GM19372 (cell line): ENCODE measurements at regions not wholly inside any gene's neighbourhood (a gene's known extent, or its start where the extent isn't known, plus 50 kb on each side); places are given as distances from the start of the nearest gene placed in this dataset.

Source experiments
- ATAC-seq: cut with Tn5 transposase; IDR thresholded peaks from one replicate; pipeline ENCODE4 v1.9.1; 2021; ENCODE audit warnings: mild to moderate bottlenecking, low read depth, moderate library complexity; ENCODE audit not compliant: unreplicated experiment

DNA sequence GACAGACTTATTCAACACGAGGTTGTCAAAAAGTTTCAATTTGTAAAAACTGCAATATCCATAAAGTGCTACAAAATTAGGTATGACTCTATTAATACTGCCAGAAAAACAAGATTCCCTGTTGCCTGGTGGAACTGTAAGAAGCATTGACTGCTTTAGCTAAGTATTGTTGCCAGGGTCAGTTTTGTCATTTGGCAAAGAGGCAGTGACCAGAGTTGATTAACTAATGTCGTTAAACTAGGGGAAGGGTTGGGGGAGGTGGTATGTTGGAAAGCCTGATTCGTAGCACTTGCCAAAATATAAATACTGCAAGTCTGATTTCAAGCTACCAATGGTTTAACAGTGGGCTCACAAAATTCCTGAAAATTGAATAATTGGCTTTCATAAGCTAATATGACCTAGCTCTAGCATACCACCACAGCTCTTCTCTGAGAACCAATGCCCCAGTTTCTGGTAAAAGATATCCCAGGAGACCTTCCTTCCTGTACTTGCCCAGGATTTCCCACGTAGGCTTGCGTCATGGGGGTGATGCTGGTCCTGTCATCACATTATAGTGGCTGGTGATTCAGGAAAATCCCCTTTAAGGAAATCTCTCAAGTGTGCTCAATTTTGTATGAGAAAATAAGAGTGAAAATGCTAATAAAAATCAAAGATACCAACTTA, 266.4 kb upstream of the TBC1D5 start:
- ATAC-seq, result no peak

DNA sequence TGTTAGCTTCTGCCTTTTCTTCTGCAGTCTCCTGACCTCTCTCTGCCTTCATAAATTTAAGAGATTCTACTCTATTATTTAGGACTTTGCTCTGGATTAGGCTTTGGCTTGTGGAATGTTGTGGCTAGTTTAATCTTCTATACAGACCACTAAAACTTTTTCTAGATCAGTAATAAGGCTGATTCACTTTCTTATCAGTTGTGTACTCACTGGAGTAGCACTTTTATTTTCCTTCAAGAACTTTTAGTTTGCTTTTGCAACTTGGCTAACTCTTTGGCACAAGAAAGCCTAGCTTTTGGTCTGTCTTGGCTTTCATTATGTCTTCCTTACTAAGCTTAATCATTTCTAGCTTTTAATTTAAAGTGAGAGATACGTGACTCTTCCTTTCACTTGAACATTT, 265.5 kb upstream of the TBC1D5 start:
- ATAC-seq, result no peak

DNA sequence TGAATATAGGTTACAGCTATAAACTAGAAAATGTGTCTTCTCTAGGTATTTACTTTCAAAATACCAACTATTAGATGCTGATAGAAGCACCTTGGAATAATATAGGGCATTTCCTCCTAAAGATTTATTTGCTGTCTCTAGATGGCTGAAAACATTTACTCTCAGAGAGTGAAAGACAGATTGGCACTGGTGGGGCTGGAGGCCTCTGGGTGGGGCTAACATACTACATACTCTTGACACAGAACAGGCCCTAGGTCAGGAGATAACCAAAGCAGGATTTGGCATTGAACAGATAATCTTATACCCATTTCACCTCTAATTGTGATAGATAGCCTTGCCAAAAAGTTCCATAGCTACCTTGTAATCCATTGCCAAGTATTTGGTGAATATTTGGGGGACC, 253.3 kb upstream of the TBC1D5 start:
- no peak for ATAC-seq

DNA sequence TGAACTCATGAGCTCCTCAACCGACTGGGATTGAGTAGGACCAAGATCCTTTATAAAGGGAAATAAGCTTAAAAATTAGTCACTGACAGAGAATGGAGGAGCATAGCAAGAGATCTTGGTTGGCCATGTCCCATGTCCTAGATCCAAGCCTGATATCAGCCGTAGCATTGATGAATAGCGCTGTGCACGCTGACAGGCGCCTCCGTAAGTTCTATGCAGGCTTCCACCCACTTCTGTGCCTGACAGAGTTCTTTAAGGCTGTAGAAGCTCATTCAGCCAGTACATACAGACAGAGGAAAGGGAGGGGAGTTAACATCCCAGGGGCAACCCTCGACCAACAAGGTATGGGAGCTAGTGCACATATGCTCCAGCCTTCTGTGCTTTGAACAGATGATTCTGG, 251.7 kb upstream of the TBC1D5 start:
- ATAC-seq, result no peak

DNA sequence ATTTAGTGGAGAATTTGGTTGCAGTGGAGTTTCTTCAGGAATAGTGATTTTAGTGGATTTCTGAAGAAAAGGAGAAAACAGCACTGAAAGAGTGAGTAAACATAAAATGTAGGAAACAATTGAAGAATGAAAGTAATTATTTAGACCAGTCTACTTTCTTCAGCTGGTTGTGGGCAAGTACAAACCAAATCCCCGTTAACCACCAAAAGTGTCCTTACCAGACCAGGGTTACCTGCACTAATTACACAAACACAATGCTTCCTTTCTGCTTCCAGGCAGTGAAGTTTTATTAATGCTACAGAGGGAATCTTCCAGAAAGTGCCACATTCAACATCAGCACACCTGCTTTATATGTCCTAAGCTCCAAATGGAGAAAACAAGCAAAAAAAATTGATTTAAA, 248.0 kb upstream of the TBC1D5 start:
- ATAC-seq, result no peak

DNA sequence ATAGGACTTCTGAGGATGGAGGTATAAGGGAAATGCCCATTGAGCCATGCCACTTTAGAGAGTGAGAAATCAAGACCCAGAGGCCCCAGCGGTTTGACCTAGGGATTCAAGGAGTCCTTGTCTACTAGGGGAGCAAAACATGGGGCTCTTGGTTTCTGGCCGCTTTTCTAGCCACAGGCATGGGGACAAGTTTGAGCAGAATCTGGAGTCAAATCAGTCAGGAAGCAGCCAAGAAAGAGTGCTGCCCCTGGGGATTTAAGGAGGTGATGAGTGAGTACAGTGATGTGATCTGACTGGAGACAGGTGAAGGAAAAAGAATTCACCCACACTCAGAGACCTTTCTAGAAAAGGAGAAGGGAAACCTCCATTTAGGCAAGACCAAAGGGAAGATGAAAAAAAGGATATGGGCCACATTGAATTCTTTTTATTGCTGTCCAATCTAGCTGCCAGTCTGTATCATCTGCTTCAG, 244.0 kb upstream of the TBC1D5 start:
- ATAC-seq, result no peak

DNA sequence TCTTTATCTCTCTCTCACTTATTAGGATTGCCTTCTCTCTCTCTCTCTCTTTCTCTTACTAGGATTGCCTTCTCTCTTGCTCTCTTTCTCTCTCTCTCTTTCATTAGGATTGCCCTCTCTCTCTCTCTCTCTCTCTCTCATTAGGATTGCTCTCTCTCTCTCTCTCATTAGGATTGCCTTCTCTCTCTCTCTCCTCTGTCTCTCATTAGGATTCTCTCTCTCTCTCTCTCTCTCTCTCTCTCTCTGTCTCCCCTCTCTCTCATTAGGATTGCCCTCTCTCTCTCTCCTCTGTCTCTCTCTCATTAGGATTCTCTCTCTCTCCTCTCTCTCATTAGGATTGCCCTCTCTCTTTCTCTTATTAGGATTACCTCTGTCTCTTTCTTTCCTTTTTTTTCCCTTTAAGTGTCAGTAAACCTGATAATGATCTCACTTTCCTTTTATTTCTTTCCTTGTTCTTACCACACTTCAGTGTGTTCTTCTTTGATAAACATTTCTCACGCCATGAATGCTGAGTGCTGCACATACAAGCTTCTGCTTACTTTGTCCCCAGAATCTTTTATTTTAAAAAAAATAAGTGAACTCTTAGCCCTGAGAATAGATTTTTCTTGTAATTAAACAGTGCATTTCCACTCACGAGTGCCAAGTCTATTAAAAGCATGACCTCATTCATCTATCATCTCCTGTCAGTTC, 243.4 kb upstream of the TBC1D5 start:
- ATAC-seq, result no peak

DNA sequence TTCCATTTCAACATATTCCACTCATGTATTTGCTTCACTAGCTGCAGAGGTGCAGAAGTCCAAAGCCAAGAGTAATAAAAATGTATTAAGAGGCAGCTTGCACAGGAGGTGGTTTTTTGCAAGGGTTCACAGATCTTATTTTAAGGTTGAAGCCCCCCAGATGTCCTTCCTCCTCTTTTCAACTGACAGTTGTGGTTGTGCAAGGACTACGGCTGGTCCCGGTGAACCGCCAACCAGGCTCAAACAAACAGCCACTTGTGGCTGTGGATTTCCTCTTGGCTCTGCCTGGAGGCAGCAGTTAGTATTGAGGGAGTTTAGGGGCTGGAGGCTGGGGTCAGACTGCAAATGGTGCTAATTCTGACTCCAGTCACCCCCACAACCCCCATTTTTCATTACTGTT, 240.7 kb upstream of the TBC1D5 start:
- ATAC-seq, result no peak

DNA sequence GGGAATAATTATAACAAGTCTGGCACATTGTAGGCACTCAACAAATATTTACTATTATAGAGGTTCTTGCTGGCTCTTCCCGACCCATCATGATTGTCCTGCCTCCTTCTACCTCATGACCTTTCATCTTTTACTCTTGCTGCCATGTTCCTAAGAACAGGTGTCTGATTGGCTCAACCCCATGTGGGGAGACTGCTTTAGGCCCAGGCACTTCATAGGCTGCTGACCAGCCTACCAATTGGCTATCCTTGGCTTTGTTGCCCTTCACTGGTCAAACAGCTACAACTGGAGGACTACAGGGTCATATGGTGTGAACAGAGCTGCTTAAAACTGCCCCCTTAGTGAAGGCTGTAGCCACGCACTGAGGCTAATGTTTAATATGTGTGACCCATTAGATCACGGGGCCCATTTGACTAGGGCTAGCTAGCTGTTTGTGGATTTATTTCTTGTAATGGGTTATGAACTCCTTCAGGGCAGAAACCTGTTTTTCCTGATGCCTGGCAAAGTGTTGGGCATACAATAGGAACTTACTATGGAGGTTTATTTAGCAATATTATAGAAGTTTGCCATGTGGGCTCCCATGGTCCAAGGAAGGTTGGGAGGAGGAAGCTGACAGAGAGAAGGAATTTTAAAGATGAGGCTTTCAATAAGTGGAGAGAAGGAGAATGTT, 239.9 kb upstream of the TBC1D5 start:
- ATAC-seq, result no peak

DNA sequence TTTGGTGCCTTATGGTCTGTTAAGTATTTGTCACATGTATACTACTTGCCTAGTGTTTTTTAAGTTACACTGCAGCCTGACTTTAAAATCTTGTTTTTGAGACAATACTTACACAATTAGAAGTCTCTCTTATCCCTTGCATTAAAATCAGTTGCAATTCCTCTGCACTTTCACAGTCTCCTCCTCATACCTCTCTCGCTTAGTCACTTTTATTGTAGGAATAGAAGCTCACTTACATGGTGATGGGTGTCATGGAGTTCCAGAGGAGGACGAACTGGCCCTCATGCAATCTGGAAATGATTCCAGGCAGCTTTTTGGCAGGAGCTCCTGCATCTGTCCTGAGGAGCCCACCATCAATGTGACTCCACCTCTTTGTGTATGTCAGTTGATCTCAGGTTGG, 238.4 kb upstream of the TBC1D5 start:
- ATAC-seq, result no peak

DNA sequence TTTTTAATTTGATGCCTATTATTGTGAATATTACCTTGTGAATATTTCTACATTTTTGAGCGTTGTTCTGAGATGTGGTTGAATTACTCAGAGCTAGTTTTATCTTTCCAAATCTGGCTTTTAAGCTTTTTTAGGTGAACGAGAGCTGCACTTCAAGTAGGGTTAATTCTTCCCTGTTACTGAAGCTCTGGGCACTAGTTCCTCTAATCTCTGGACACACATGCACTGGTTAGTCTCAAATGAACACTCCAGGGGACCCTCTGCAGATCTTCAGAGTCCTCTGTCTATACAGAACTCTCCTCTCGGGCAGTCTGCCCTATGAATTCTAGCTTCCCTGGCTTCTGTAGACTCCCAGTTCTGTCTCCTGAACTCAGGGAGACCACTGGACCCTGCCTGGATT, 237.5 kb upstream of the TBC1D5 start:
- no peak for ATAC-seq

DNA sequence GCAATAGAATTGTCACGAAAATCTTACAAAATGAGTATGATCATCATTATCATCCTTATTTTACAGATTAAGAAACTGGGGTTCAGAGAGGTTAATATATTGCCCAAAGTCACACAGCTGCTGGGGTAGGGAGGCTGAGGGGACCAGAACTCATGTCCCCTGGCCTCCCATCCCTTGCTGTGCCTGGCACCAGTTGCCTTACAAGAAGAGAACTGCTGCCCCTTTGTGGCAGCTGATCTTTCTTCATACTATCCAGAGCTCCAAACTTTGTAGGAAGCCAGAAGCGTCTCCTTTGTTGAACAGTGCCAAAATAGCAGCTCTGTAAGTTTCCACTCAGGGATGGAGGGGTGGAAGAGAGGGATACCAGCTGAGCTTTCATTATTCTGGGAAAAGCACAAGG, 236.8 kb upstream of the TBC1D5 start:
- no peak for ATAC-seq

DNA sequence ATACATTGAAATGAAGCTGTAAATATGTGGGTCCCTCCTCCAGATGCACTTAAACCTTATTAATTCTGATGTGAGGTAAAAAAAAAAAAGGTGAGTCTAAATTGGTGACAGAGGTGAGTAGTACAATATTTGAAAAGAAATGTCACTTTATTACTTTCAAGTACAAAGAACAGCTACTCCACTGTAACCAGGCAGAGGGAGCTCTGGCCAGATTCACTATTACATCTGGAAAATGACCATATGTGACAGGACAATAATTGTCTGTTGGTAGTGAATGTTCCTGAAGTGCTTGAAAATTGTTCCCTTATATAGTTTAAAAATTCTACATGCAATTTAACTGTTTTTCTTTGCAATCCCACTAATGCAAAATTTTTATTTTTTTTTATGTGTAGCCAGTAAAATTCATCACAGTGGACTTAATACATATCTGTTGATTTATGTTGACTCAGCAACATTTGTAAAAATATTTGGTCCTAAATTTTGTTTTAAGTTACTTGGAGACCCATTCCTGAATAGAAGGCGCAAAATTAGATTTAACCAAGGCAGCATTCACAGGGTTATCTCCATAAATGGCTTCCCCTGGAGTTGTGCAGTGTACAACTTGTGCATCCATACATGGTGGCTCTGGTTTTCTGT, 231.9 kb upstream of the TBC1D5 start:
- ATAC-seq, result no peak

DNA sequence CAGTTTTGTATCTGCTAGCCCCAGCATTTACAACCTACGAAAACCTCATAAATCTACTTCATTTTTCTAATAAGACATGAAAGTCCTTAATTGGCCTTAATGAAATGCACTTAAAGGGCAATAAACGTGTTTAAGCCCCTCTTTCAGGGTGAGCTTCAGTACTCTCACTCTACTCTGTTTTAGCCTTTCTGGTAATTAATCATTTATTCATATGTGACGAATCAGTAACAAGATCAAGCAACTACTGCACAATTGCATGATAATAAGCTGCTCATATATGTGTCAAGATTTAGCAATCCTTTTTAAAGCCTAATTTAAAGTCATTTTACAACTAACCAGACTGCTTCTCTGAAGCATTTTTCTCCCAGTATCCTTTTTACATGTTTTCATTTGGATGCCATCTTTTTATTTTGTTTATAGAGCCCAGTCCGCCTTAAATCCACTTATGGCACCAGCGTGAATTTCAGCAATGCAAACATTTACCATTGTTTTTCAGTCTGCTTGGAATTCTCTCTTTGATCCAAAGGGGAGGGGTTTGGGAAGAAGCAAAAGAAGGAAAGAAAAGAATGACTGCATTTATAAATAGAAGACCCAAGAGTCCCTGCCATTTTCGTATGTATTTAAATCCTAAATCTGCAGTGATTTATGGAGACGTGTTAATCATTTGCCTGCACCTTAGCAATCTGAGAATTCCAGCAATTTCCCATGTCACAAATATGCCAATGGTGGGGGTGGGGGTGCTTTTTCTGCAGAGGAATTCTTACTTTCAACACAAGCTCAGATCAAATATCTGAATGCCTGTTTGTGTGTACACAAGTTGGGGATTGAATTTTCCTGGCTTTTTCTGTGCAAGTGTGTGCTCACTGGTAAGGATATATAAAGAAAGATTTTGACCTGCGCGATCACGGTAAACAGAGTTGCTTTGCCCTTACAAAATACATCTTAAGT, 230.8 kb upstream of the TBC1D5 start:
- no peak for ATAC-seq

DNA sequence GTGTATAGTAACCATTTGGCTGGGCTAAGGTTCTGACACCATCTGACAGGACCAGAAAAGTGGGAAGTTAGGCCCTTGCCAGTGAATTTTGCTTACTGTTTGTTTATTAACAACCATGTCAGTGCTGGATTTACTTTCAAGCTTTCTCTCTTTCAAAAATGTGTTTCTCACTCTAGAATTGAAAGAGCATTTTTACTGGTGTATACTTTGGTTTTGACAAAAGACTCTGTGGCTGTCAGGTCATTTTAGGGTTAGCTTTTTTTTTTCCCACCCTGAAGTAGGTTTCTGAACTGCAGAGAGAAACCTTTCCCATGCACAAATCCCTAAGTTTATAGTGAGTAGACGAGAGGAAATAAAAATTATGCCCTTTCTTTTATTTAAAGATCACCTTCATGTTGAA, 230.0 kb upstream of the TBC1D5 start:
- no peak for ATAC-seq

DNA sequence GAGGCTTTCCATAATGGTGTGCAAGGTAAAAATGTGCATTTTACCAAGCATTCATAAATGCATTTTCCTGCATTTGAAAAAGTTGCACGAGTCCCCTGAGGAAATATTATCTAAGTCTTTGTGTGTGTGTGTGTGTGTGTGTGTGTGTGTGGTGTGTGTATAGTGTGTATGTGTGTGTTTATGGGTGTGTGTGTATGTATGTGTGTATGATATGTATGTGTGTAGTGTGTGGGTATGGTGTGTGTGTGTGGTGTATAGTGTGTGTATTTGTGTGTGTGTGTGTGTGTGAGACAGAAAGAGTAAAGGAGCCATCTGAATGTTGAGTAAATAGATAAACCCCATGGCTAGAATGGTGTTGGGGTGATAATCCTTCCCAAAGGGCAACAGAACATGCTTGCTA, 229.6 kb upstream of the TBC1D5 start:
- no peak for ATAC-seq

DNA sequence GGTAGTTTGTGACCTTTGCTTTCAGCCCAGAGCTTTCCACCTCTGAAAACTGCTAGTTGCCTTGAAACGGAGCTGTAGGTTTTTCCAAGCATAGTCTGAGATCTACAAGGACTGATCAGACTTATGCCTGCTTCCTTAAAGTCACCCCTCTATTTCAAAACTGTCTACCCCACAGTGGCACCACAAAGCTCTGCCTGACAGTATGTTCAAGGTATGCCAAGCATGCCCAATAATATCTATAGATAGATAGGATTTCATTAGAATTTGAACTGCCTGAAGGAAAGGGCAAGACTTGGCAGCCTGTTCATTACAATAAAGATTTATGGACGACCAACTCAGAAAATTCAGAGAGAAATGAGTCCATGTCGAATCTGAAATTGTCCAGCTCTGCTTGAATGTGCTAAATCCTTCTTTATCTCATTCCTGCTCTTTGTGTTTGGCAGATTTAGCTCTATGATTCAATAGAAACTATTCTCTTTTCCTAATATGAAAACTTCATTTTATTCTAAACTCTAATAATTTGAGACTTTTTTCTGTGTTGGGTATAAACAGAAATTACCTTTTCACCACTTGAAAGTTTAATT, 227.6 kb upstream of the TBC1D5 start:
- ATAC-seq, result no peak

DNA sequence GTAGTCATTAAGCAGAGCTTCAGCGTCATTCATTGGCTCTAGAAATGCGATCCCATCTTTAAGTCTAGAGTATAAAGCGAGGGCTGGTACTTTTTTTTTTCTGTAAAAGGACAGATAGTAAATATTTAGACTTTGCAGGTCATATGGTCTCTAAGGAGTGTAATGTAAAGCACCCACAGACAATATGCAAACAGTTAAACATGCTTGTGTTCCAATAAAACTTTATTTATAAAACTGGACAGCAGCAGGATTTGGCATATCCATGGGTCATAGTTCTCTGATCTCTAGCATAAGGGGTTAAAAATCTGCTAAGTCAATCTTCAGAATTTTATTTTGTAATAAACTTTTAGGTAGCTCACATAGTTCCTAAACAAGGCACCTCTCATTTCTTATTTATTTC, 226.8 kb upstream of the TBC1D5 start:
- ATAC-seq, result no peak

DNA sequence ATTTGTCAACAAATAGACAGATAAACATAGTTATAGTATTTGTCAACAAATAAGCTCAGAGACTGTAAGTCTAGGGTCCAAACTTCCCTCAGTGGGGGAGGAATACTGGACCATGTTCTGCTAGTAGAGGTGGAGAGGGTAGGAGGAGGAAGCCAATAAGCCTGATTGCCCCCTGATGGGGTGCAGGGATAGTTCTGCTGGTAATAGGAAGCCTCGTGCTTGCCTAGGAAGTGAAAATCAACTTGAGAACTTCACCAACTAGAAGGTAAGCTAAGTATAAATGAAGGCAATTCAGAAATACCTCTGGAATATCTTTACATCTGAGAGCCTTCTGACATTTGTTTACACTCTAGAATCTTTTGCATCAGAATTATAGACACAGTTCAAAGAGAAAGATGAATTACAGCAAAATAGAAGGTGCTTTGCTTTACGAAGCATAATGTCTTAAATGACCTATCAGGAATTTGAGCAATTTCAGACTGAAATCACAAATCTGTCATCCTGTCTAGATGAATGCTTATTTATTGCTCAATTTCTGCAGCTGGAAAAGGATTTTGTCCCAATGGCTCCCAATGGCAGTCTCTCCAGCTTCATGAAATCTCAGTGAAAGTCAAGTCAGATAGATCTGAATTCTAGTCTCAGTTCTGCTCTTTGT, 225.6 kb upstream of the TBC1D5 start:
- ATAC-seq, result no peak
